IMR-90 (cell line): ENCODE measurements at regions not wholly inside any gene's neighbourhood (a gene's known extent, or its start where the extent isn't known, plus 50 kb on each side); places are given as distances from the start of the nearest gene placed in this dataset.

Experiments
- ATAC-seq: fragments of 200-7000 bp; cut with Tn5 transposase; 2 replicates; pipeline ENCODE4 v1.9.1; 2020; ENCODE audit warnings: low read depth, mild to moderate bottlenecking, moderate library complexity
- BruUV-seq: library from RNA; stranded (reverse); fragments of 400-500 nt; replicated peaks from 2 replicates; lab custom pipeline; 2021; lab: Mats Ljungman, UMichigan
- CTCF ChIA-PET: fragments of 300-600 bp; formaldehyde crosslinking; extraction: SDS; loops from one replicate; lab custom pipeline; 2021; ENCODE audit warnings: antibody characterized with exemption; lab: Yijun Ruan, JAX
- POLR2A ChIA-PET: fragments of 300-600 bp; sonication (Branson Sonifier 250); formaldehyde crosslinking; loops from one replicate; lab custom pipeline; 2022; ENCODE audit warnings: antibody characterized with exemption; ENCODE audit not compliant: unreplicated experiment; lab: Charles Lee
- DNase-seq: peaks from one replicate; pipeline ENCODE4 v3.0.0; 2013
- H2AFZ ChIP-seq: replicated peaks from 2 replicates; pipeline ENCODE3; 2013; ENCODE audit warnings: low read length, mild to moderate bottlenecking; ENCODE audit not compliant: poor library complexity
- H2AK5ac ChIP-seq: 2 replicates; pipeline ENCODE4 v1.6.1; 2013; ENCODE audit warnings: low read depth, low read length, inconsistent platforms
- H2AK9ac ChIP-seq: replicated peaks from 2 replicates; pipeline ENCODE3; 2013; ENCODE audit warnings: mild to moderate bottlenecking, low read depth, low read length, moderate library complexity; ENCODE audit not compliant: poor library complexity
- H2BK120ac ChIP-seq: 2 replicates; pipeline ENCODE4 v1.6.1; 2013; ENCODE audit warnings: low read depth, low read length, inconsistent platforms
- H2BK15ac ChIP-seq: 3 replicates; pipeline ENCODE4 v1.6.1; 2013; ENCODE audit warnings: low read depth, low read length, inconsistent platforms
- H2BK20ac ChIP-seq: 2 replicates; pipeline ENCODE4 v1.6.1; 2013; ENCODE audit warnings: low read depth, mild to moderate bottlenecking, inconsistent platforms, low read length, moderate library complexity
- H2BK5ac ChIP-seq: 2 replicates; pipeline ENCODE4 v1.6.1; 2013; ENCODE audit warnings: mild to moderate bottlenecking, low read depth, low read length, inconsistent platforms; ENCODE audit not compliant: poor library complexity, severe bottlenecking
- H3K14ac ChIP-seq: replicated peaks from 2 replicates; pipeline ENCODE4 v1.6.1; 2013; ENCODE audit warnings: low read depth, low read length, inconsistent platforms
- H3K18ac ChIP-seq: 2 replicates; pipeline ENCODE4 v1.6.1; 2013; ENCODE audit warnings: low read depth, low read length, control low read depth
- H3K23ac ChIP-seq: 2 replicates; pipeline ENCODE4 v1.6.1; 2013; ENCODE audit warnings: low read depth, low read length, inconsistent platforms
- H3K27ac ChIP-seq: 2 replicates; pipeline ENCODE4 v1.5.1; 2013; ENCODE audit warnings: mild to moderate bottlenecking, control low read depth, low read length; ENCODE audit not compliant: insufficient read depth
- H3K27me3 ChIP-seq: 2 replicates; pipeline ENCODE4 v1.6.1; 2013; ENCODE audit warnings: low read length; ENCODE audit not compliant: control insufficient read depth, insufficient read depth
- H3K36me3 ChIP-seq: 2 replicates; pipeline ENCODE4 v1.6.1; 2013; ENCODE audit warnings: low read length, mixed read lengths; ENCODE audit not compliant: control insufficient read depth, insufficient read depth
- H3K4ac ChIP-seq: 2 replicates; pipeline ENCODE4 v1.6.1; 2013; ENCODE audit warnings: low read depth, low read length, inconsistent platforms
- H3K4me1 ChIP-seq: 2 replicates; pipeline ENCODE4 v1.6.1; 2013; ENCODE audit warnings: low read length, mixed read lengths; ENCODE audit not compliant: control insufficient read depth, insufficient read depth
- H3K4me2 ChIP-seq: 2 replicates; pipeline ENCODE4 v1.6.1; 2013; ENCODE audit warnings: low read depth, mild to moderate bottlenecking, control low read depth, low read length, moderate library complexity
- H3K4me3 ChIP-seq: 2 replicates; pipeline ENCODE4 v1.5.1; 2013; ENCODE audit warnings: low read depth, mild to moderate bottlenecking, control low read depth, low read length, moderate library complexity; ENCODE audit not compliant: insufficient read depth
- H3K56ac ChIP-seq: 2 replicates; pipeline ENCODE4 v1.6.1; 2013; ENCODE audit warnings: low read length, inconsistent platforms; ENCODE audit not compliant: insufficient read depth; ENCODE audit errors: extremely low read depth
- H3K79me1 ChIP-seq, 2 experiments: 2 replicates each; pipeline ENCODE4 v1.6.1; 2013; ENCODE audit warnings: low read length in 2 of 2, inconsistent platforms in 1 of 2, low read depth in 1 of 2
- H3K9ac ChIP-seq: 2 replicates; pipeline ENCODE4 v1.6.1; 2013; ENCODE audit warnings: low read depth, low read length, control low read depth
- H3K9me1 ChIP-seq: 2 replicates; pipeline ENCODE4 v1.6.1; 2013; ENCODE audit warnings: low read length, inconsistent platforms; ENCODE audit not compliant: insufficient read depth
- H3K9me3 ChIP-seq: 2 replicates; pipeline ENCODE4 v1.6.1; 2013; ENCODE audit warnings: low read length; ENCODE audit not compliant: control insufficient read depth, insufficient read depth
- H4K20me1 ChIP-seq: 2 replicates; pipeline ENCODE4 v1.6.1; 2013; ENCODE audit warnings: low read length, inconsistent platforms; ENCODE audit not compliant: insufficient read depth
- H4K5ac ChIP-seq: 2 replicates; pipeline ENCODE4 v1.6.1; 2013; ENCODE audit warnings: mild to moderate bottlenecking, low read depth, low read length, control low read depth
- H4K8ac ChIP-seq, 2 experiments: 2 replicates each; pipeline ENCODE4 v1.6.1; 2013; ENCODE audit warnings: low read depth in 2 of 2, low read length in 2 of 2, control low read depth in 1 of 2, inconsistent platforms in 1 of 2
- H4K91ac ChIP-seq: 2 replicates; pipeline ENCODE4 v1.6.1; 2013; ENCODE audit warnings: low read depth, low read length, inconsistent platforms; ENCODE audit not compliant: insufficient read depth
- BHLHE40 ChIP-seq: fragments of 150-350 bp; IDR thresholded peaks from 2 replicates; pipeline ENCODE4 v1.6.1; 2016; ENCODE audit warnings: mild to moderate bottlenecking, low read depth, low read length
- CEBPB ChIP-seq: IDR thresholded peaks from 2 replicates; pipeline ENCODE4 v1.6.1; 2012; ENCODE audit warnings: low read depth, low read length, improper control_type of control experiment
- CHD1 ChIP-seq: IDR thresholded peaks from 2 replicates; pipeline ENCODE4 v1.6.1; 2012; ENCODE audit warnings: low read depth, low read length, improper control_type of control experiment
- FOS ChIP-seq: fragments of 150-350 bp; IDR thresholded peaks from 2 replicates; pipeline ENCODE4 v1.6.1; 2016; ENCODE audit warnings: low read depth, low read length
- MAFK ChIP-seq: IDR thresholded peaks from 2 replicates; pipeline ENCODE4 v1.6.1; 2012; ENCODE audit warnings: low read depth, low read length, improper control_type of control experiment
- MAZ ChIP-seq: IDR thresholded peaks from 2 replicates; pipeline ENCODE4 v1.6.1; 2012; ENCODE audit warnings: low read depth, mild to moderate bottlenecking, low read length, improper control_type of control experiment, moderate library complexity, borderline replicate concordance
- MXI1 ChIP-seq: IDR thresholded peaks from 2 replicates; pipeline ENCODE4 v1.6.1; 2012; ENCODE audit warnings: low read depth, mild to moderate bottlenecking, low read length, moderate library complexity, borderline replicate concordance
- NFE2L2 ChIP-seq: fragments of 150-350 bp; IDR thresholded peaks from 2 replicates; pipeline ENCODE4 v1.6.1; 2016; ENCODE audit warnings: low read depth, mild to moderate bottlenecking, low read length
- POLR2A ChIP-seq: IDR thresholded peaks from 2 replicates; pipeline ENCODE4 v1.6.1; 2012; ENCODE audit warnings: mild to moderate bottlenecking, low read depth, low read length
- RAD21 ChIP-seq: IDR thresholded peaks from 2 replicates; pipeline ENCODE4 v1.6.1; 2012; ENCODE audit warnings: low read length, improper control_type of control experiment
- RCOR1 ChIP-seq: IDR thresholded peaks from 2 replicates; pipeline ENCODE4 v1.6.1; 2012; ENCODE audit warnings: mild to moderate bottlenecking, low read length, improper control_type of control experiment; ENCODE audit not compliant: insufficient replicate concordance
- RFX5 ChIP-seq: IDR thresholded peaks from 2 replicates; pipeline ENCODE4 v1.8.0; 2012; ENCODE audit warnings: low read depth, mild to moderate bottlenecking, low read length, moderate library complexity
- SMC3 ChIP-seq: fragments of 150-350 bp; IDR thresholded peaks from 2 replicates; pipeline ENCODE4 v1.6.1; 2016; ENCODE audit warnings: low read depth, mild to moderate bottlenecking, antibody characterized with exemption, low read length, moderate library complexity
- USF2 ChIP-seq: fragments of 150-350 bp; IDR thresholded peaks from 2 replicates; pipeline ENCODE4 v1.6.1; 2017; ENCODE audit warnings: mild to moderate bottlenecking, antibody characterized with exemption, low read length, low read depth
- WGBS, 2 experiments: methylation state at CpG; one replicate each; pipeline versions ENCODE4 v1.1.5 to v1.1.7; 2013; ENCODE audit warnings: missing lambda C conversion rate in 2 of 2; ENCODE audit not compliant: insufficient read length in 1 of 2; ENCODE audit errors: extremely low coverage in 2 of 2; 5-methylcytosine and 5-hydroxymethylcytosine counted together
- dilution Hi-C: fragments of 300-500 bp; cut with HindIII; formaldehyde crosslinking; loops from one replicate; pipeline ENCODE4 v1.14.3; 2018; ENCODE audit warnings: low sequenced_read_pairs; ENCODE audit not compliant: unreplicated experiment
- in situ Hi-C: fragments of 300-500 bp; cut with MboI; formaldehyde crosslinking; loops from 3 replicates; pipeline ENCODE4 v1.14.3; 2019; ENCODE audit warnings: low sequenced_read_pairs, inconsistent platforms, mixed read lengths
- intact Hi-C: fragments of 100-400 bp; cut with micrococcal nuclease; formaldehyde crosslinking; loops from 2 replicates; pipeline ENCODE4 v1.10.0; 2022
- TF ChIP-seq, protein P1 (sequence below): conservative IDR thresholded peaks from 2 replicates; pipeline ENCODE4 v1.5.1; 2012; ENCODE audit warnings: mild to moderate bottlenecking, low read depth, low read length, improper control_type of control experiment
- TF ChIP-seq, protein P2 (sequence below): fragments of 150-350 bp; IDR thresholded peaks from 2 replicates; pipeline ENCODE4 v1.6.1; 2016; ENCODE audit warnings: low read depth, mild to moderate bottlenecking, low read length, moderate library complexity, borderline replicate concordance

- H2BK120ac ChIP-seq = no peak overlapping the region
These were observed 1081.4 kb downstream of the FAT4 start for GRCh38 chr4:126396121-126396520.

More at GRCh38 chr4:126396121-126396520, 1081.4 kb downstream of the FAT4 start:
- H3K27me3 ChIP-seq = no peaks in the 10 kb centered on the region
- H2AK9ac ChIP-seq = no peak overlapping the region
- no peak overlapping the region for H4K91ac ChIP-seq
- intact Hi-C loops = no loop called here
- no peaks in the 10 kb centered on the region for H3K9me1 ChIP-seq
- POLR2A ChIA-PET = no interaction called here
- H3K4me3 ChIP-seq = no peak overlapping the region
- dilution Hi-C loops = no loop called here
- BruUV-seq = no TSS peak
- H3K4me1 ChIP-seq = no peaks in the 10 kb centered on the region
- no CpG with 5 or more reads among the region's 3 CpGs for WGBS, 2 experiments
- H3K9ac ChIP-seq = no peak overlapping the region
- no peaks in the 10 kb centered on the region for H4K20me1 ChIP-seq
- H3K56ac ChIP-seq = no peak overlapping the region
- no peak for DNase-seq
- ATAC-seq = no peak
- no peak overlapping the region for H2AFZ ChIP-seq
- H3K79me1 ChIP-seq = no peaks in the 10 kb centered on the region
- in situ Hi-C loops = no loop called here
- H4K8ac ChIP-seq = no peak overlapping the region
- H3K4ac ChIP-seq = no peak overlapping the region
- H3K18ac ChIP-seq = no peak overlapping the region
- H3K4me2 ChIP-seq = no peak overlapping the region
- H2AK5ac ChIP-seq = no peak overlapping the region
- H3K14ac ChIP-seq = no peak overlapping the region
- no peak overlapping the region for H2BK15ac ChIP-seq
- H3K36me3 ChIP-seq = no peaks in the 10 kb centered on the region
- CTCF ChIA-PET = no interaction called here
- no peak overlapping the region for H3K27ac ChIP-seq
- H3K23ac ChIP-seq = no peak overlapping the region
- TF ChIP-seq CEBPB = no peak
- TF ChIP-seq, protein P1, sequence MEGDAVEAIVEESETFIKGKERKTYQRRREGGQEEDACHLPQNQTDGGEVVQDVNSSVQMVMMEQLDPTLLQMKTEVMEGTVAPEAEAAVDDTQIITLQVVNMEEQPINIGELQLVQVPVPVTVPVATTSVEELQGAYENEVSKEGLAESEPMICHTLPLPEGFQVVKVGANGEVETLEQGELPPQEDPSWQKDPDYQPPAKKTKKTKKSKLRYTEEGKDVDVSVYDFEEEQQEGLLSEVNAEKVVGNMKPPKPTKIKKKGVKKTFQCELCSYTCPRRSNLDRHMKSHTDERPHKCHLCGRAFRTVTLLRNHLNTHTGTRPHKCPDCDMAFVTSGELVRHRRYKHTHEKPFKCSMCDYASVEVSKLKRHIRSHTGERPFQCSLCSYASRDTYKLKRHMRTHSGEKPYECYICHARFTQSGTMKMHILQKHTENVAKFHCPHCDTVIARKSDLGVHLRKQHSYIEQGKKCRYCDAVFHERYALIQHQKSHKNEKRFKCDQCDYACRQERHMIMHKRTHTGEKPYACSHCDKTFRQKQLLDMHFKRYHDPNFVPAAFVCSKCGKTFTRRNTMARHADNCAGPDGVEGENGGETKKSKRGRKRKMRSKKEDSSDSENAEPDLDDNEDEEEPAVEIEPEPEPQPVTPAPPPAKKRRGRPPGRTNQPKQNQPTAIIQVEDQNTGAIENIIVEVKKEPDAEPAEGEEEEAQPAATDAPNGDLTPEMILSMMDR = no peak
- TF ChIP-seq MAZ = no peak
- no peak for TF ChIP-seq SMC3
- TF ChIP-seq RFX5 = no peak
- no peak for TF ChIP-seq FOS
- no peak for TF ChIP-seq MXI1
- no peak for TF ChIP-seq CHD1
- TF ChIP-seq BHLHE40 = no peak
- no peak for TF ChIP-seq POLR2A
- no peak for TF ChIP-seq USF2
- no peak for TF ChIP-seq RAD21
- TF ChIP-seq, protein P2, sequence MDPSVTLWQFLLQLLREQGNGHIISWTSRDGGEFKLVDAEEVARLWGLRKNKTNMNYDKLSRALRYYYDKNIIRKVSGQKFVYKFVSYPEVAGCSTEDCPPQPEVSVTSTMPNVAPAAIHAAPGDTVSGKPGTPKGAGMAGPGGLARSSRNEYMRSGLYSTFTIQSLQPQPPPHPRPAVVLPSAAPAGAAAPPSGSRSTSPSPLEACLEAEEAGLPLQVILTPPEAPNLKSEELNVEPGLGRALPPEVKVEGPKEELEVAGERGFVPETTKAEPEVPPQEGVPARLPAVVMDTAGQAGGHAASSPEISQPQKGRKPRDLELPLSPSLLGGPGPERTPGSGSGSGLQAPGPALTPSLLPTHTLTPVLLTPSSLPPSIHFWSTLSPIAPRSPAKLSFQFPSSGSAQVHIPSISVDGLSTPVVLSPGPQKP = no peak
- no peak for TF ChIP-seq RCOR1
- TF ChIP-seq MAFK = no peak
- TF ChIP-seq NFE2L2 = no peak
- H4K5ac ChIP-seq = no peak overlapping the region
- H2BK5ac ChIP-seq = no peak overlapping the region
- no peaks in the 10 kb centered on the region for H3K9me3 ChIP-seq
- H2BK20ac ChIP-seq = no peak overlapping the region
